HepG2 (cell line): ENCODE measurements at regions not wholly inside any gene's neighbourhood (a gene's known extent, or its start where the extent isn't known, plus 50 kb on each side); places are given as distances from the start of the nearest gene placed in this dataset.

ENCODE experiments used
- ATAC-seq: fragments of 200-7000 bp; cut with Tn5 transposase; 3 replicates; pipeline ENCODE4 v1.9.1; 2020; ENCODE audit warnings: mild to moderate bottlenecking, moderate library complexity
- BruUV-seq: library from RNA; stranded (reverse); fragments of 400-500 nt; replicated peaks from 2 replicates; lab custom pipeline; 2021; lab: Mats Ljungman, UMichigan
- CTCF ChIA-PET: fragments of 300-600 bp; formaldehyde crosslinking; extraction: SDS; loops from one replicate; lab custom pipeline; 2021; ENCODE audit warnings: low total read pairs, inconsistent platforms, low intra/inter-chr PET ratio; lab: Yijun Ruan, JAX
- POLR2A ChIA-PET: fragments of 350-600 bp; sonication (Branson Sonifier 250); formaldehyde crosslinking; loops from one replicate; lab custom pipeline; 2020; ENCODE audit warnings: antibody characterized with exemption, inconsistent platforms; lab: Yijun Ruan, JAX
- DNase-seq: peaks from one replicate; pipeline ENCODE4 v3.0.0-alpha.2; 2015; ENCODE audit warnings: low spot score
- FAIRE-seq: peaks from 3 replicates; lab custom pipeline; 2011; peaks lifted over from hg19 to GRCh38; lab: Jason Lieb, UNC
- H2AFZ ChIP-seq: one replicate; pipeline ENCODE4 v1.6.1; 2011; ENCODE audit warnings: low read length, inconsistent platforms
- H3K27ac ChIP-seq: fragments of 300-600 bp; 3 replicates; pipeline ENCODE4 v1.8.0; 2011; ENCODE audit warnings: mixed run types, mild to moderate bottlenecking, mixed read lengths, low read length, inconsistent platforms; ENCODE audit not compliant: insufficient read depth; ENCODE audit errors: extremely low read length
- H3K27me3 ChIP-seq, 2 experiments: fragments of 200-600 bp in 1 of 2; 2 replicates in 1 of 2; 3 replicates in 1 of 2; pipeline versions ENCODE4 v1.6.0 to v1.8.0; 2011; ENCODE audit warnings: low read length in 2 of 2, mild to moderate bottlenecking in 2 of 2, moderate library complexity in 2 of 2, inconsistent platforms in 1 of 2; ENCODE audit not compliant: insufficient read depth in 2 of 2, control insufficient read depth in 1 of 2
- H3K36me3 ChIP-seq, 2 experiments: fragments of 200-600 bp in 1 of 2; replicated peaks in 1 of 2; 2 replicates in 1 of 2; 3 replicates in 1 of 2; pipeline versions ENCODE4 v1.5.1 to v1.8.0; 2011; ENCODE audit warnings: low read length in 2 of 2, inconsistent platforms in 1 of 2; ENCODE audit not compliant: insufficient read depth in 2 of 2, control insufficient read depth in 1 of 2
- H3K4me1 ChIP-seq: 2 replicates; pipeline ENCODE4 v1.5.1; 2012; ENCODE audit warnings: low read length, inconsistent platforms; ENCODE audit not compliant: insufficient read depth
- H3K4me2 ChIP-seq: 2 replicates; pipeline ENCODE4 v1.6.0; 2011; ENCODE audit warnings: low read depth, low read length, inconsistent platforms
- H3K4me3 ChIP-seq, 3 experiments: fragments of 200-600 bp in 1 of 3; sonication (generic), shearing (Covaris generic) in 1 of 3; replicated peaks in 1 of 3; 2 replicates each; pipeline ENCODE4 v1.5.1; 2011 to 2016; ENCODE audit warnings: low read length in 3 of 3, inconsistent platforms in 2 of 3, low read depth in 2 of 3, mild to moderate bottlenecking in 2 of 3, control low read depth in 1 of 3, mixed read lengths in 1 of 3; ENCODE audit not compliant: insufficient read depth in 1 of 3
- H3K79me2 ChIP-seq: one replicate; pipeline ENCODE4 v1.6.1; 2011; ENCODE audit warnings: low read length, inconsistent platforms; ENCODE audit not compliant: insufficient read depth
- H3K9ac ChIP-seq: 2 replicates; pipeline ENCODE4 v1.6.0; 2011; ENCODE audit warnings: mild to moderate bottlenecking, low read depth, low read length, inconsistent platforms; ENCODE audit not compliant: insufficient read depth
- H3K9me3 ChIP-seq: 2 replicates; pipeline ENCODE4 v1.5.1; 2012; ENCODE audit warnings: mild to moderate bottlenecking, low read length
- H4K20me1 ChIP-seq: 2 replicates; pipeline ENCODE4 v1.6.0; 2011; ENCODE audit warnings: inconsistent platforms, mild to moderate bottlenecking, low read length, moderate library complexity; ENCODE audit not compliant: insufficient read depth
- BORCS8-MEF2B ChIP-seq: sonication (generic); formaldehyde crosslinking; IDR thresholded peaks from 2 replicates; pipeline ENCODE4 v1.8.0; 2022; ENCODE audit warnings: mild to moderate bottlenecking, missing genetic modification reagents
- PHF8 ChIP-seq: sonication (generic); formaldehyde crosslinking; IDR thresholded peaks from 2 replicates; pipeline ENCODE4 v1.5.0; 2020; ENCODE audit warnings: missing genetic modification reagents
- SAP130 ChIP-seq: IDR thresholded peaks from 2 replicates; pipeline ENCODE4 v1.6.1; 2016; ENCODE audit warnings: low read depth
- TBL1XR1 ChIP-seq: fragments of 150-350 bp; IDR thresholded peaks from 2 replicates; pipeline ENCODE4 v1.6.1; 2014; ENCODE audit warnings: borderline replicate concordance, low read length; ENCODE audit not compliant: partially characterized antibody
- THAP11 ChIP-seq: IDR thresholded peaks from 2 replicates; pipeline ENCODE4 v1.6.1; 2016; ENCODE audit warnings: missing biosample characterization, missing genetic modification reagents
- ZBTB3 ChIP-seq: sonication (generic); formaldehyde crosslinking; IDR thresholded peaks from 2 replicates; pipeline ENCODE4 v1.4.0; 2020; ENCODE audit warnings: low read depth, mild to moderate bottlenecking, moderate library complexity, missing genetic modification reagents, borderline replicate concordance
- ZFP36L1 ChIP-seq: sonication (generic); formaldehyde crosslinking; IDR thresholded peaks from 2 replicates; pipeline ENCODE4 v1.8.0; 2022; ENCODE audit warnings: mild to moderate bottlenecking, missing genetic modification reagents, moderate library complexity
- ZNF10 ChIP-seq: sonication (generic); formaldehyde crosslinking; IDR thresholded peaks from 2 replicates; pipeline ENCODE4 v1.4.0; 2020; ENCODE audit warnings: mild to moderate bottlenecking, low read depth, missing genetic modification reagents, borderline replicate concordance
- ZNF251 ChIP-seq: sonication (generic); formaldehyde crosslinking; IDR thresholded peaks from 2 replicates; pipeline ENCODE4 v1.9.0; 2021; ENCODE audit warnings: mild to moderate bottlenecking, missing genetic modification reagents
- ZNF335 ChIP-seq: sonication (generic); formaldehyde crosslinking; IDR thresholded peaks from 2 replicates; pipeline ENCODE4 v1.4.0; 2020; ENCODE audit warnings: missing genetic modification reagents
- ZNF446 ChIP-seq: sonication (generic); formaldehyde crosslinking; IDR thresholded peaks from 2 replicates; pipeline ENCODE4 v1.5.0; 2020; ENCODE audit warnings: mild to moderate bottlenecking, missing genetic modification reagents
- WGBS: methylation state at CpG from one replicate; pipeline ENCODE4 v1.1.6; 2017; ENCODE audit warnings: low lambda C conversion rate; 5-methylcytosine and 5-hydroxymethylcytosine counted together
- in situ Hi-C: cut with HindIII; loops from 2 replicates; pipeline ENCODE4 v1.10.0; 2017; ENCODE audit warnings: low pct_unique_long_range_greater_than_20kb; ENCODE audit not compliant: extremely low pct_ligation_motif_present
- intact Hi-C: fragments of 100-400 bp; cut with micrococcal nuclease; formaldehyde crosslinking; loops from one replicate; pipeline ENCODE4 v1.10.0; 2022; ENCODE audit not compliant: unreplicated experiment
- TF ChIP-seq, protein P1 (sequence below): IDR thresholded peaks from 2 replicates; pipeline ENCODE4 v1.6.1; 2016; ENCODE audit warnings: low read depth
- TF ChIP-seq, protein P2 (sequence below): IDR thresholded peaks from 2 replicates; pipeline ENCODE4 v1.6.1; 2016
- TF ChIP-seq, protein P3 (sequence below): sonication (generic); formaldehyde crosslinking; IDR thresholded peaks from 2 replicates; pipeline ENCODE4 v1.4.0; 2020; ENCODE audit warnings: missing genetic modification reagents, borderline replicate concordance
- TF ChIP-seq, protein P4 (sequence below): sonication (generic); formaldehyde crosslinking; IDR thresholded peaks from 2 replicates; pipeline ENCODE4 v1.5.0; 2020; ENCODE audit warnings: missing genetic modification reagents

GRCh38 chr1:192941722-192942411 is 117.3 kb downstream of the UCHL5 start:
- Histone ChIP-seq H3K9ac (no peak overlapping the region), H3K27me3 (no peaks in the 10 kb centered on the region; a peak in 1 of 5 replicates), H3K4me3 (no peak overlapping the region), H4K20me1 (no peaks in the 10 kb centered on the region), H2AFZ (no peak overlapping the region), H3K36me3 (no peaks in the 10 kb centered on the region; a peak in 1 of 5 replicates), H3K9me3 (no peaks in the 10 kb centered on the region), H3K79me2 (no peaks in the 10 kb centered on the region), H3K4me1 (no peaks in the 10 kb centered on the region), H3K27ac (no peak overlapping the region), H3K4me2 (no peak overlapping the region)
- in situ Hi-C loops (no loop called here), intact Hi-C loops (no loop called here)
- WGBS = 68% methylated on average over 5 of the region's 5 CpGs
- BruUV-seq = no TSS peak
- no peak for FAIRE-seq
- DNase-seq = no peak
- POLR2A ChIA-PET = no interaction called here
- no peak for TF ChIP-seq BORCS8-MEF2B (CRISPR knock-in tag)
- TF ChIP-seq, protein P1, sequence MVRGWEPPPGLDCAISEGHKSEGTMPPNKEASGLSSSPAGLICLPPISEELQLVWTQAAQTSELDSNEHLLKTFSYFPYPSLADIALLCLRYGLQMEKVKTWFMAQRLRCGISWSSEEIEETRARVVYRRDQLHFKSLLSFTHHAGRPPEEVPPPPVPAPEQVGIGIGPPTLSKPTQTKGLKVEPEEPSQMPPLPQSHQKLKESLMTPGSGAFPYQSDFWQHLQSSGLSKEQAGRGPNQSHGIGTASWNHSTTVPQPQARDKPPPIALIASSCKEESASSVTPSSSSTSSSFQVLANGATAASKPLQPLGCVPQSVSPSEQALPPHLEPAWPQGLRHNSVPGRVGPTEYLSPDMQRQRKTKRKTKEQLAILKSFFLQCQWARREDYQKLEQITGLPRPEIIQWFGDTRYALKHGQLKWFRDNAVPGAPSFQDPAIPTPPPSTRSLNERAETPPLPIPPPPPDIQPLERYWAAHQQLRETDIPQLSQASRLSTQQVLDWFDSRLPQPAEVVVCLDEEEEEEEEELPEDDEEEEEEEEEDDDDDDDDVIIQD (CRISPR knock-in tag) = no peak
- no peak for TF ChIP-seq ZBTB3
- no peak for TF ChIP-seq THAP11 (CRISPR knock-in tag)
- no peak for TF ChIP-seq ZFP36L1
- TF ChIP-seq PHF8 (CRISPR knock-in tag) = no peak
- no peak for TF ChIP-seq SAP130 (CRISPR knock-in tag)
- TF ChIP-seq, protein P2, sequence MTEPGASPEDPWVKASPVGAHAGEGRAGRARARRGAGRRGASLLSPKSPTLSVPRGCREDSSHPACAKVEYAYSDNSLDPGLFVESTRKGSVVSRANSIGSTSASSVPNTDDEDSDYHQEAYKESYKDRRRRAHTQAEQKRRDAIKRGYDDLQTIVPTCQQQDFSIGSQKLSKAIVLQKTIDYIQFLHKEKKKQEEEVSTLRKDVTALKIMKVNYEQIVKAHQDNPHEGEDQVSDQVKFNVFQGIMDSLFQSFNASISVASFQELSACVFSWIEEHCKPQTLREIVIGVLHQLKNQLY (CRISPR knock-in tag) = no peak
- TF ChIP-seq ZNF335 (CRISPR knock-in tag) = no peak
- TF ChIP-seq ZNF10 (CRISPR knock-in tag) = no peak
- no peak for TF ChIP-seq ZNF446 (CRISPR knock-in tag)
- TF ChIP-seq, protein P3, sequence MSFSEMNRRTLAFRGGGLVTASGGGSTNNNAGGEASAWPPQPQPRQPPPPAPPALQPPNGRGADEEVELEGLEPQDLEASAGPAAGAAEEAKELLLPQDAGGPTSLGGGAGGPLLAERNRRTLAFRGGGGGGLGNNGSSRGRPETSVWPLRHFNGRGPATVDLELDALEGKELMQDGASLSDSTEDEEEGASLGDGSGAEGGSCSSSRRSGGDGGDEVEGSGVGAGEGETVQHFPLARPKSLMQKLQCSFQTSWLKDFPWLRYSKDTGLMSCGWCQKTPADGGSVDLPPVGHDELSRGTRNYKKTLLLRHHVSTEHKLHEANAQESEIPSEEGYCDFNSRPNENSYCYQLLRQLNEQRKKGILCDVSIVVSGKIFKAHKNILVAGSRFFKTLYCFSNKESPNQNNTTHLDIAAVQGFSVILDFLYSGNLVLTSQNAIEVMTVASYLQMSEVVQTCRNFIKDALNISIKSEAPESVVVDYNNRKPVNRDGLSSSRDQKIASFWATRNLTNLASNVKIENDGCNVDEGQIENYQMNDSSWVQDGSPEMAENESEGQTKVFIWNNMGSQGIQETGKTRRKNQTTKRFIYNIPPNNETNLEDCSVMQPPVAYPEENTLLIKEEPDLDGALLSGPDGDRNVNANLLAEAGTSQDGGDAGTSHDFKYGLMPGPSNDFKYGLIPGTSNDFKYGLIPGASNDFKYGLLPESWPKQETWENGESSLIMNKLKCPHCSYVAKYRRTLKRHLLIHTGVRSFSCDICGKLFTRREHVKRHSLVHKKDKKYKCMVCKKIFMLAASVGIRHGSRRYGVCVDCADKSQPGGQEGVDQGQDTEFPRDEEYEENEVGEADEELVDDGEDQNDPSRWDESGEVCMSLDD (CRISPR knock-in tag) = no peak
- TF ChIP-seq ZNF251 (CRISPR knock-in tag) = no peak
- TF ChIP-seq, protein P4, sequence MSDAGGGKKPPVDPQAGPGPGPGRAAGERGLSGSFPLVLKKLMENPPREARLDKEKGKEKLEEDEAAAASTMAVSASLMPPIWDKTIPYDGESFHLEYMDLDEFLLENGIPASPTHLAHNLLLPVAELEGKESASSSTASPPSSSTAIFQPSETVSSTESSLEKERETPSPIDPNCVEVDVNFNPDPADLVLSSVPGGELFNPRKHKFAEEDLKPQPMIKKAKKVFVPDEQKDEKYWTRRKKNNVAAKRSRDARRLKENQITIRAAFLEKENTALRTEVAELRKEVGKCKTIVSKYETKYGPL (CRISPR knock-in tag) = no peak
- no peak for TF ChIP-seq TBL1XR1
- ATAC-seq = no peak
- CTCF ChIA-PET = no interaction called here
